GM18505 (cell line): ENCODE measurements at regions not wholly inside any gene's neighbourhood (a gene's known extent, or its start where the extent isn't known, plus 50 kb on each side); places are given as distances from the start of the nearest gene placed in this dataset.
"Not testable (repeated sequence)": the region's sequence is repeated elsewhere in the genome, so short reads cannot be mapped to it uniquely, and the experiment has no call there.

Experiments
- ATAC-seq: cut with Tn5 transposase; IDR thresholded peaks from one replicate; pipeline ENCODE4 v1.9.1; 2021; ENCODE audit not compliant: unreplicated experiment
- POLR2A ChIP-seq: IDR thresholded peaks from 4 replicates; pipeline ENCODE4 v1.6.1; 2011; ENCODE audit warnings: borderline replicate concordance; ENCODE audit not compliant: insufficient read depth, insufficient read length; ENCODE audit errors: extremely low read depth

GRCh38 chr5:101338226-101338625, 435.1 kb upstream of the ST8SIA4 start:
- no peak for ATAC-seq
- TF ChIP-seq POLR2A = no peak

GRCh38 chr5:101327816-101328215, 424.7 kb upstream of the ST8SIA4 start:
- no peak for ATAC-seq
- no peak for TF ChIP-seq POLR2A

- ATAC-seq = no peak
- TF ChIP-seq POLR2A = no peak
These were observed 423.7 kb upstream of the ST8SIA4 start for GRCh38 chr5:101326766-101327165.

- not testable (repeated sequence) for ATAC-seq
These were observed 413.3 kb upstream of the ST8SIA4 start for GRCh38 chr5:101316401-101316800.

GRCh38 chr5:101306391-101307137, 403.5 kb upstream of the ST8SIA4 start:
- no peak for TF ChIP-seq POLR2A
- no peak for ATAC-seq

- no peak for TF ChIP-seq POLR2A
- ATAC-seq = no peak
These were observed 393.4 kb upstream of the ST8SIA4 start for GRCh38 chr5:101296477-101296876.

GRCh38 chr5:101292199-101292598, 389.1 kb upstream of the ST8SIA4 start:
- no peak for ATAC-seq
- TF ChIP-seq POLR2A = no peak

- ATAC-seq = not testable (repeated sequence)
These were observed 387.7 kb upstream of the ST8SIA4 start for GRCh38 chr5:101290761-101291160.

- ATAC-seq = no peak
- no peak for TF ChIP-seq POLR2A
These were observed 385.6 kb upstream of the ST8SIA4 start for GRCh38 chr5:101288633-101289032.

- ATAC-seq = no peak
- no peak for TF ChIP-seq POLR2A
These were observed 381.8 kb upstream of the ST8SIA4 start for GRCh38 chr5:101284736-101285375.

- ATAC-seq = not testable (repeated sequence)
These were observed 380.9 kb upstream of the ST8SIA4 start for GRCh38 chr5:101283938-101284337.

GRCh38 chr5:101278917-101279316, 375.8 kb upstream of the ST8SIA4 start:
- no peak for TF ChIP-seq POLR2A
- no peak for ATAC-seq

- ATAC-seq = no peak
- TF ChIP-seq POLR2A = no peak
These were observed 375.1 kb upstream of the ST8SIA4 start for GRCh38 chr5:101278011-101278687.

GRCh38 chr5:101271945-101272344, 368.9 kb upstream of the ST8SIA4 start:
- TF ChIP-seq POLR2A = no peak
- ATAC-seq = no peak
